IMR-90 (cell line): ENCODE measurements at regions not wholly inside any gene's neighbourhood (a gene's known extent, or its start where the extent isn't known, plus 50 kb on each side); places are given as distances from the start of the nearest gene placed in this dataset.

Source experiments
- ATAC-seq: fragments of 200-7000 bp; cut with Tn5 transposase; 2 replicates; pipeline ENCODE4 v1.9.1; 2020; ENCODE audit warnings: low read depth, mild to moderate bottlenecking, moderate library complexity
- BruUV-seq: library from RNA; stranded (reverse); fragments of 400-500 nt; replicated peaks from 2 replicates; lab custom pipeline; 2021; lab: Mats Ljungman, UMichigan
- CTCF ChIA-PET: fragments of 300-600 bp; formaldehyde crosslinking; extraction: SDS; loops from one replicate; lab custom pipeline; 2021; ENCODE audit warnings: antibody characterized with exemption; lab: Yijun Ruan, JAX
- POLR2A ChIA-PET: fragments of 300-600 bp; sonication (Branson Sonifier 250); formaldehyde crosslinking; loops from one replicate; lab custom pipeline; 2022; ENCODE audit warnings: antibody characterized with exemption; ENCODE audit not compliant: unreplicated experiment; lab: Charles Lee
- DNase-seq: peaks from one replicate; pipeline ENCODE4 v3.0.0; 2013
- H2AFZ ChIP-seq: replicated peaks from 2 replicates; pipeline ENCODE3; 2013; ENCODE audit warnings: low read length, mild to moderate bottlenecking; ENCODE audit not compliant: poor library complexity
- H2AK5ac ChIP-seq: 2 replicates; pipeline ENCODE4 v1.6.1; 2013; ENCODE audit warnings: low read depth, low read length, inconsistent platforms
- H2AK9ac ChIP-seq: replicated peaks from 2 replicates; pipeline ENCODE3; 2013; ENCODE audit warnings: mild to moderate bottlenecking, low read depth, low read length, moderate library complexity; ENCODE audit not compliant: poor library complexity
- H2BK120ac ChIP-seq: 2 replicates; pipeline ENCODE4 v1.6.1; 2013; ENCODE audit warnings: low read depth, low read length, inconsistent platforms
- H2BK15ac ChIP-seq: 3 replicates; pipeline ENCODE4 v1.6.1; 2013; ENCODE audit warnings: low read depth, low read length, inconsistent platforms
- H2BK20ac ChIP-seq: 2 replicates; pipeline ENCODE4 v1.6.1; 2013; ENCODE audit warnings: low read depth, mild to moderate bottlenecking, inconsistent platforms, low read length, moderate library complexity
- H2BK5ac ChIP-seq: 2 replicates; pipeline ENCODE4 v1.6.1; 2013; ENCODE audit warnings: mild to moderate bottlenecking, low read depth, low read length, inconsistent platforms; ENCODE audit not compliant: poor library complexity, severe bottlenecking
- H3K14ac ChIP-seq: replicated peaks from 2 replicates; pipeline ENCODE4 v1.6.1; 2013; ENCODE audit warnings: low read depth, low read length, inconsistent platforms
- H3K18ac ChIP-seq: 2 replicates; pipeline ENCODE4 v1.6.1; 2013; ENCODE audit warnings: low read depth, low read length, control low read depth
- H3K23ac ChIP-seq: 2 replicates; pipeline ENCODE4 v1.6.1; 2013; ENCODE audit warnings: low read depth, low read length, inconsistent platforms
- H3K27ac ChIP-seq: 2 replicates; pipeline ENCODE4 v1.5.1; 2013; ENCODE audit warnings: mild to moderate bottlenecking, control low read depth, low read length; ENCODE audit not compliant: insufficient read depth
- H3K27me3 ChIP-seq: 2 replicates; pipeline ENCODE4 v1.6.1; 2013; ENCODE audit warnings: low read length; ENCODE audit not compliant: control insufficient read depth, insufficient read depth
- H3K36me3 ChIP-seq: 2 replicates; pipeline ENCODE4 v1.6.1; 2013; ENCODE audit warnings: low read length, mixed read lengths; ENCODE audit not compliant: control insufficient read depth, insufficient read depth
- H3K4ac ChIP-seq: 2 replicates; pipeline ENCODE4 v1.6.1; 2013; ENCODE audit warnings: low read depth, low read length, inconsistent platforms
- H3K4me1 ChIP-seq: 2 replicates; pipeline ENCODE4 v1.6.1; 2013; ENCODE audit warnings: low read length, mixed read lengths; ENCODE audit not compliant: control insufficient read depth, insufficient read depth
- H3K4me2 ChIP-seq: 2 replicates; pipeline ENCODE4 v1.6.1; 2013; ENCODE audit warnings: low read depth, mild to moderate bottlenecking, control low read depth, low read length, moderate library complexity
- H3K4me3 ChIP-seq: 2 replicates; pipeline ENCODE4 v1.5.1; 2013; ENCODE audit warnings: low read depth, mild to moderate bottlenecking, control low read depth, low read length, moderate library complexity; ENCODE audit not compliant: insufficient read depth
- H3K56ac ChIP-seq: 2 replicates; pipeline ENCODE4 v1.6.1; 2013; ENCODE audit warnings: low read length, inconsistent platforms; ENCODE audit not compliant: insufficient read depth; ENCODE audit errors: extremely low read depth
- H3K79me1 ChIP-seq, 2 experiments: 2 replicates each; pipeline ENCODE4 v1.6.1; 2013; ENCODE audit warnings: low read length in 2 of 2, inconsistent platforms in 1 of 2, low read depth in 1 of 2
- H3K9ac ChIP-seq: 2 replicates; pipeline ENCODE4 v1.6.1; 2013; ENCODE audit warnings: low read depth, low read length, control low read depth
- H3K9me1 ChIP-seq: 2 replicates; pipeline ENCODE4 v1.6.1; 2013; ENCODE audit warnings: low read length, inconsistent platforms; ENCODE audit not compliant: insufficient read depth
- H3K9me3 ChIP-seq: 2 replicates; pipeline ENCODE4 v1.6.1; 2013; ENCODE audit warnings: low read length; ENCODE audit not compliant: control insufficient read depth, insufficient read depth
- H4K20me1 ChIP-seq: 2 replicates; pipeline ENCODE4 v1.6.1; 2013; ENCODE audit warnings: low read length, inconsistent platforms; ENCODE audit not compliant: insufficient read depth
- H4K5ac ChIP-seq: 2 replicates; pipeline ENCODE4 v1.6.1; 2013; ENCODE audit warnings: mild to moderate bottlenecking, low read depth, low read length, control low read depth
- H4K8ac ChIP-seq, 2 experiments: 2 replicates each; pipeline ENCODE4 v1.6.1; 2013; ENCODE audit warnings: low read depth in 2 of 2, low read length in 2 of 2, control low read depth in 1 of 2, inconsistent platforms in 1 of 2
- H4K91ac ChIP-seq: 2 replicates; pipeline ENCODE4 v1.6.1; 2013; ENCODE audit warnings: low read depth, low read length, inconsistent platforms; ENCODE audit not compliant: insufficient read depth
- BHLHE40 ChIP-seq: fragments of 150-350 bp; IDR thresholded peaks from 2 replicates; pipeline ENCODE4 v1.6.1; 2016; ENCODE audit warnings: mild to moderate bottlenecking, low read depth, low read length
- CHD1 ChIP-seq: IDR thresholded peaks from 2 replicates; pipeline ENCODE4 v1.6.1; 2012; ENCODE audit warnings: low read depth, low read length, improper control_type of control experiment
- FOS ChIP-seq: fragments of 150-350 bp; IDR thresholded peaks from 2 replicates; pipeline ENCODE4 v1.6.1; 2016; ENCODE audit warnings: low read depth, low read length
- MAZ ChIP-seq: IDR thresholded peaks from 2 replicates; pipeline ENCODE4 v1.6.1; 2012; ENCODE audit warnings: low read depth, mild to moderate bottlenecking, low read length, improper control_type of control experiment, moderate library complexity, borderline replicate concordance
- NFE2L2 ChIP-seq: fragments of 150-350 bp; IDR thresholded peaks from 2 replicates; pipeline ENCODE4 v1.6.1; 2016; ENCODE audit warnings: low read depth, mild to moderate bottlenecking, low read length
- RAD21 ChIP-seq: IDR thresholded peaks from 2 replicates; pipeline ENCODE4 v1.6.1; 2012; ENCODE audit warnings: low read length, improper control_type of control experiment
- RCOR1 ChIP-seq: IDR thresholded peaks from 2 replicates; pipeline ENCODE4 v1.6.1; 2012; ENCODE audit warnings: mild to moderate bottlenecking, low read length, improper control_type of control experiment; ENCODE audit not compliant: insufficient replicate concordance
- SMC3 ChIP-seq: fragments of 150-350 bp; IDR thresholded peaks from 2 replicates; pipeline ENCODE4 v1.6.1; 2016; ENCODE audit warnings: low read depth, mild to moderate bottlenecking, antibody characterized with exemption, low read length, moderate library complexity
- WGBS, 2 experiments: methylation state at CpG; one replicate each; pipeline versions ENCODE4 v1.1.5 to v1.1.7; 2013; ENCODE audit warnings: missing lambda C conversion rate in 2 of 2; ENCODE audit not compliant: insufficient read length in 1 of 2; ENCODE audit errors: extremely low coverage in 2 of 2; 5-methylcytosine and 5-hydroxymethylcytosine counted together
- dilution Hi-C: fragments of 300-500 bp; cut with HindIII; formaldehyde crosslinking; loops from one replicate; pipeline ENCODE4 v1.14.3; 2018; ENCODE audit warnings: low sequenced_read_pairs; ENCODE audit not compliant: unreplicated experiment
- in situ Hi-C: fragments of 300-500 bp; cut with MboI; formaldehyde crosslinking; loops from 3 replicates; pipeline ENCODE4 v1.14.3; 2019; ENCODE audit warnings: low sequenced_read_pairs, inconsistent platforms, mixed read lengths
- intact Hi-C: fragments of 100-400 bp; cut with micrococcal nuclease; formaldehyde crosslinking; loops from 2 replicates; pipeline ENCODE4 v1.10.0; 2022
- TF ChIP-seq, protein P1 (sequence below): conservative IDR thresholded peaks from 2 replicates; pipeline ENCODE4 v1.5.1; 2012; ENCODE audit warnings: mild to moderate bottlenecking, low read depth, low read length, improper control_type of control experiment

- dilution Hi-C loops (no loop called here), intact Hi-C loops (no loop called here), in situ Hi-C loops (no loop called here)
- H2AK5ac ChIP-seq = no peak overlapping the region
- no peaks in the 10 kb centered on the region for H3K4me1 ChIP-seq
- H3K9me3 ChIP-seq = peaks cover 2% of the 10 kb centered on the region
- WGBS, 2 experiments = no CpG with 5 or more reads among the region's 1 CpG
- no peak overlapping the region for H3K4me2 ChIP-seq
- H3K9ac ChIP-seq = no peak overlapping the region
- H3K4ac ChIP-seq = no peak overlapping the region
- ChIA-PET CTCF (no interaction called here), POLR2A (no interaction called here)
- H4K8ac ChIP-seq = no peak overlapping the region
- no peak overlapping the region for H2AFZ ChIP-seq
- no peak overlapping the region for H2BK15ac ChIP-seq
- no TSS peak for BruUV-seq
- no peak for ATAC-seq
- TF ChIP-seq BHLHE40 (no peak), RAD21 (no peak), MAZ (no peak), SMC3 (no peak), CHD1 (no peak), FOS (no peak), NFE2L2 (no peak), RCOR1 (no peak)
- TF ChIP-seq, protein P1, sequence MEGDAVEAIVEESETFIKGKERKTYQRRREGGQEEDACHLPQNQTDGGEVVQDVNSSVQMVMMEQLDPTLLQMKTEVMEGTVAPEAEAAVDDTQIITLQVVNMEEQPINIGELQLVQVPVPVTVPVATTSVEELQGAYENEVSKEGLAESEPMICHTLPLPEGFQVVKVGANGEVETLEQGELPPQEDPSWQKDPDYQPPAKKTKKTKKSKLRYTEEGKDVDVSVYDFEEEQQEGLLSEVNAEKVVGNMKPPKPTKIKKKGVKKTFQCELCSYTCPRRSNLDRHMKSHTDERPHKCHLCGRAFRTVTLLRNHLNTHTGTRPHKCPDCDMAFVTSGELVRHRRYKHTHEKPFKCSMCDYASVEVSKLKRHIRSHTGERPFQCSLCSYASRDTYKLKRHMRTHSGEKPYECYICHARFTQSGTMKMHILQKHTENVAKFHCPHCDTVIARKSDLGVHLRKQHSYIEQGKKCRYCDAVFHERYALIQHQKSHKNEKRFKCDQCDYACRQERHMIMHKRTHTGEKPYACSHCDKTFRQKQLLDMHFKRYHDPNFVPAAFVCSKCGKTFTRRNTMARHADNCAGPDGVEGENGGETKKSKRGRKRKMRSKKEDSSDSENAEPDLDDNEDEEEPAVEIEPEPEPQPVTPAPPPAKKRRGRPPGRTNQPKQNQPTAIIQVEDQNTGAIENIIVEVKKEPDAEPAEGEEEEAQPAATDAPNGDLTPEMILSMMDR = no peak
- H3K18ac ChIP-seq = no peak overlapping the region
- H3K36me3 ChIP-seq = no peaks in the 10 kb centered on the region
- H4K20me1 ChIP-seq = no peaks in the 10 kb centered on the region
- no peak overlapping the region for H4K91ac ChIP-seq
- no peak overlapping the region for H3K4me3 ChIP-seq
- no peak overlapping the region for H3K56ac ChIP-seq
- no peaks in the 10 kb centered on the region for H3K79me1 ChIP-seq
- no peak overlapping the region for H2BK20ac ChIP-seq
- no peak overlapping the region for H3K14ac ChIP-seq
- H3K27ac ChIP-seq = no peak overlapping the region
- no peak overlapping the region for H2AK9ac ChIP-seq
- no peak overlapping the region for H2BK5ac ChIP-seq
- DNase-seq = no peak
- H3K27me3 ChIP-seq = no peaks in the 10 kb centered on the region
- no peak overlapping the region for H4K5ac ChIP-seq
- H3K9me1 ChIP-seq = no peaks in the 10 kb centered on the region
- no peak overlapping the region for H3K23ac ChIP-seq
- H2BK120ac ChIP-seq = no peak overlapping the region
These were observed 1356.7 kb upstream of the NXPH2 start for GRCh38 chr2:140136861-140137260.
